ENCODE measurements at regions not wholly inside any gene's neighbourhood (a gene's known extent, or its start where the extent isn't known, plus 50 kb on each side); places are given as distances from the start of the nearest gene placed in this dataset.

DNA sequence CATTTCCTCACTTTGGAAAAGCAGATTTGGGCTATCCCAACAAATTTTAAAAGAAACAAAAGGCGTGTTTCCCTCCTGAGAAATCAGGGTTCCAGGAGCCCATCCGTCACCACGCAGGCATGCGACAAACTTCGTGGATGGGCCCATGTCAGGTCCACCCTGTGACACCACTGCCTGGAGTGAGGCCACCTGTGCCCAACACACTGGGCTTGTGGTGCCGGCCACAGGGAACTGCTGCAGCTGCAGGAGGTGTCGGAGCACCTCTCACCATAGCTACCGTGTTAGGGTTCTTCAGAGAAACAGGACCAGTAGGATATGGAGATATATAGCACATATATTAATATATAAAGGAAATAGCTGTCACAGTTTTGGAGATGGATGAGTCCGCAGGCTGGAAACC lies 53.0 kb upstream of the BCL11B start:
- intact Hi-C loops (cut with DNase I): no loop called here
- DNase-seq: no peak

DNA sequence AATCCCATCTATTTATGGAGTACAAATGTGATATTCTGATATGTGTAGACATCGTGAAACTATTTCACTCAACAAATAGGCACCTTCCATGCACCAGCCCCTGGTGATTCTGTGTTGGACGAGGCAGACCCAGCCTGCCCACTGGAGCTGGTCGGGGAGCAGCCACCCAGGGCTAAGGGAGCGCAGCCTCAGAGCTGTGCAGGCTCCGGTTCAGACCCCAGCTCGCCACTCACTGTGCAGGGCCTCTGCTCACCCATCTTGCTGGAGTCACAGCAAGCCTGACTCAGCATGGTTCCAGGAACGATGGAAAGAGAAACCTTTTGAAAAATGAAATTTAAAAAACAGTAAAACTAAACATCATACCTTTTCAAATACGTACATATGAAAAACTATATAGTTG lies 52.3 kb upstream of the BCL11B start:
- no peak for DNase-seq
- intact Hi-C loops (cut with DNase I): no loop called here

DNA sequence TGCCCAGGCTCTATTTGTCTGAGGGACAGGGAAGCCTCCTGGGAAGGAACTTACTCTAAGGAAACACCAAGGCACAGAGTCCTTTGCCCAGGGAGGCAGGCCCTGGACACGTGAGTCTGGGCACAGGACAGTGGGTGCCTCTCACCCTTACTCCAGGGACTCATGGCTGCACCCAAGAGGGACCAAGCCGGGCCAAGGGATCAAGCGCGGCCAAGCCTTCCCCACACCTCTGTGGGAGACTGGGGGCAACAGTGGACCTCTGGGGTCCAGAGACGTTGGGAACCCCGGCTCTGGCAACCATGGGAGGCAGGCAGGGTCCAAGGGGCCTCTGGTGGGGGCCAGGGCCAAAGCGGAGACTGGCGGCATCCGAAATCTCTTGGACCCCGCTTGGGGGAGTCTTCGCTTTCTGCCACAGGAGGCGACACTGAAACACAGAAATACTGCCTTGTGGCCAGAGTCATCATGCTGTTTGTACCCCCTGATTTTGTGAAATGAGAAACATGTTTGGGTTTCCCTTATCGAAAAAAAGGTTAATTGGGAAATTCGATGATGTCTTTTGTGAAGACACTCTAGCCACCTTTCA lies 51.7 kb upstream of the BCL11B start:
- intact Hi-C loops (cut with DNase I): no loop called here
- DNase-seq: peak in 1 of 42 donors; percentile 8

DNA sequence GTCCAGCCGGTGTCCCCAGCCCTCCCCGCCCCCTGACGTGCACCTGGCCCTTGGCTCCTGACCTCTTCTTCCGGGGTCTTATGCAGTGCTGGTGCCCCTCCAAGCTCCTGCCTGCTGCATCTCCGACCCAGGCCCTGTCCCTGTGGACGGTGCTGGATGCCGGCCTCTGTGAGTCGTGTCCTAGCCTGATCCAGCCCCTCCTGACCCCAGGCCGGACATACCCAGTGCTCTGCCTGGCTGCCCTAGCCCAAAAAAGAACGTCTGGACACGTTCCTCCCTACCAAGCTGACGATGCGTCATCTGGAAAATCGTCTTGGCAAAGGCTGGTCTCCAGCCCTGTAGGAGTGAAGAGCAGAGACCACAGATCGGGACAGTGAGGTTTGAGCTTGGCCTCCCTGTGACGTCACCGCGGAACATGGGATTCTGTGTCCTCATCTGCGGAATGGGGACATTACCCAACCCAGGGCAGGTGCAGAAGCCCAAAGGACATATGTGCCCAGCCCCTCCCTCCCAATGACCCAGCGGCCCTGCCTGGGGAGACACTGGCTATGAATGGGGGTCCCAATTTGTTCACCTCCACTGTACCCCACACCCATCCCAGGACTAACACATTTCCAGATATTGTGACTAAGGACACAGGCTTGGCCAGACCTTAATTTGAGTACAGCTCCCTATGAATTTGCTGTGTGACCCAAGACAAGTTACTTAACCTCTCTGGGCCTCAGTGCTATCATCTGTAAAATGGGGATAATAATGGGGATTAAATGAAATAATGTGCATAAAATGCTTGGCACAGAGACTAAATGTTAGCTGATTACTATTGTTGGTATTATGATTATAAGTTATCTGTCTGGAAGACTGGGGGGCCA lies 51.0 kb upstream of the BCL11B start:
- peak in 1 of 42 donors; percentile 33 for DNase-seq
- intact Hi-C loops (cut with DNase I): no loop called here

DNA sequence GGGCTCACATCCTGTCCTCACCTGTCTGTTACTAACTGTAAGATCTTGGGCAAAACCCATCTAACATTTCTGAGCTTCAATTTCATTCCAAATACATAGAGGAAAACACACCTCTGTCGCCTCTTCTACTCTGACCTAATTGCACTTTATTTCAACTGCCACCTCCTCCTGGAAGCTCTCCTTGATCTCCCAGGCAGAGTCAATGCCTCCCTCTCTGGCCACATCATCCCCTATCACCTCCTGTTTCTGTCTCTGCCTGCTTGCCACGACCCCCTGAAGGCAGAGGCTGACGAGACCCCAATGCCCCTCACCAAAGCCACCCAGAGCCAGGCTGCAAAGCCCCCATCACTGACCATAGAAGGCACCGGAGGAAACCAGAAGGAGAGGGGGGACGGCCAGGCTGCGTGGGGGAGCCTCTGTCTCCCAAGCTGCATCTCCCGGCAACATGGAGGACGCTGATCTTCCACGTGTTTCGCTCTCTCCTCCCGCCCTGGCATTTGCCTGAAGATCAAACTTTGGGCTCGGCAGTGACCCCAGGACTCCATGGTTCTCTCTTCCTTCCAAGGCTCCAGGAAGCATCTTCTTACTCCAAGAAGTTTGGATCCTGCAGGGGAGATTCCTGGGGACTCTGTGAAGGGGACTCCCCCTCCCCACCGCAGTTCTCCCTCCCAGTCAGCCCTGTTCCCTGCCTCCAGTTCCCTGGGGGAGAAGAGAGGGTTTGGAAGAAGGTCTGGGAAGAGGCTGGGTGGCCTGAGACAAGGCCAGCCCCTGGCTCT lies 50.1 kb upstream of the BCL11B start:
- intact Hi-C loops (cut with DNase I): no loop called here
- DNase-seq: no peak

All from head of caudate nucleus (tissue), 42 donors.